ENCODE measurements at regions not wholly inside any gene's neighbourhood (a gene's known extent, or its start where the extent isn't known, plus 50 kb on each side); places are given as distances from the start of the nearest gene placed in this dataset.

DNA sequence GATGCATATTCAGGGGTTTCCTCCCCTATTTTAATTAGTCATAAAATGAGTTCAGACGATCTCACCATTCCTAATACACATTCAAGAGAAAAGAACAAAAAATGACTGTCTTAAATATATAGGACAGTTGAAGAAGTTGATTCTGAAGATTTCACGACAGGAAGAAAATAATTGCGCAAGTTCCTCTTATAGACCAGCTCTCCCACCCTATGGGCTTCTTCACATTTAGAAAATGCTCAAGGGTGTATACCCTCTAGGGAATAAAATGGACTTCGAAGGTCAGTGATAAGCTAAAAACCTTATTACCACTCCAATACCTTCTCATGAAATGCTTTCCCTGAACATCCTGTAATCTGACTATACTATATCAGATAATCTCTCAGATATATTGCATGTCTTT, 149.2 kb upstream of the TEX13C start:
- no peak overlapping the region for H3K9ac ChIP-seq (ENCODE audit: low read depth, low read length, poor library complexity, severe bottlenecking)
- H3K79me2 ChIP-seq (ENCODE audit: insufficient read depth, low read length), result no peaks in the 10 kb centered on the region
- H3K4me2 ChIP-seq (ENCODE audit: low read depth, low read length, poor library complexity, severe bottlenecking), result no peak overlapping the region
- no peaks in the 10 kb centered on the region for H3K36me3 ChIP-seq (ENCODE audit: insufficient read depth, low read length)
- H3K27me3 ChIP-seq (ENCODE audit: insufficient read depth, low read length, poor library complexity, severe bottlenecking), result no peaks in the 10 kb centered on the region
- H4K20me1 ChIP-seq (ENCODE audit: insufficient read depth, low read length, poor library complexity, severe bottlenecking), result no peaks in the 10 kb centered on the region
- no peaks in the 10 kb centered on the region for H3F3A ChIP-seq (ENCODE audit: low read depth)
- H2AFZ ChIP-seq (ENCODE audit: low read length), result no peak overlapping the region
- H3K9me3 ChIP-seq (ENCODE audit: insufficient read depth, low read depth, low read length), result no peaks in the 10 kb centered on the region
- no peaks in the 10 kb centered on the region for H3K9me2 ChIP-seq (replicated peaks; ENCODE audit: low read depth, low read length)
- TF ChIP-seq CTCF (conservative IDR thresholded peaks at IDR 0.05; ENCODE audit: low read length) (no peak), EZH2phosphoT487 (IDR thresholded peaks at IDR 0.05; ENCODE audit: borderline replicate concordance) (no peak)
- no peak overlapping the region for H3K4me3 ChIP-seq (ENCODE audit: low read length, poor library complexity, severe bottlenecking)
- H3K4me1 ChIP-seq (ENCODE audit: insufficient read depth, low read length, poor library complexity, severe bottlenecking), result no peaks in the 10 kb centered on the region

DNA sequence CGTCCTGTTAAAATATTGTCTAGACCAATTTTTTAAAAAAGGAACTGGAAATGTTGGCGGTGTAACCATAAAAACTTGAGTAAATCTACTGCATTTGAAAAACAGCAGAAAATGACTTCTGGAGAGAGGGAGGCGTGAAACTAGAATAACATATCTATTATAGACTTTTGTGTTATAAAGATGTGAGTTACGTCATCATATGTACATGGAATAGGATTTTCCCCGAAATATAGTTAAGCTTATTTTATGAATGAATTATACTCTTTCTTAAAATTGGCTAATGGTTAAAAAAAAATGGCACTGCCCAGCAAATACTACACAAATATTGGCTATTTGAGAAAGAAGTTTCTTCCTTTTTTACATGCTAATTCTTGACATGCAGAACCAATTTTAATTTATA, 147.1 kb upstream of the TEX13C start:
- Histone ChIP-seq H4K20me1 (ENCODE audit: insufficient read depth, low read length, poor library complexity, severe bottlenecking) (no peaks in the 10 kb centered on the region), H3F3A (ENCODE audit: low read depth) (no peaks in the 10 kb centered on the region), H3K36me3 (ENCODE audit: insufficient read depth, low read length) (no peaks in the 10 kb centered on the region), H3K9me2 (replicated peaks; ENCODE audit: low read depth, low read length) (no peaks in the 10 kb centered on the region), H2AFZ (ENCODE audit: low read length) (no peak overlapping the region), H3K27me3 (ENCODE audit: insufficient read depth, low read length, poor library complexity, severe bottlenecking) (no peaks in the 10 kb centered on the region), H3K79me2 (ENCODE audit: insufficient read depth, low read length) (no peaks in the 10 kb centered on the region), H3K4me2 (ENCODE audit: low read depth, low read length, poor library complexity, severe bottlenecking) (no peak overlapping the region), H3K9ac (ENCODE audit: low read depth, low read length, poor library complexity, severe bottlenecking) (no peak overlapping the region), H3K4me1 (ENCODE audit: insufficient read depth, low read length, poor library complexity, severe bottlenecking) (no peaks in the 10 kb centered on the region), H3K4me3 (ENCODE audit: low read length, poor library complexity, severe bottlenecking) (no peak overlapping the region), H3K9me3 (ENCODE audit: insufficient read depth, low read depth, low read length) (no peaks in the 10 kb centered on the region)
- TF ChIP-seq EZH2phosphoT487 (IDR thresholded peaks at IDR 0.05; ENCODE audit: borderline replicate concordance) (no peak), CTCF (conservative IDR thresholded peaks at IDR 0.05; ENCODE audit: low read length) (no peak)

DNA sequence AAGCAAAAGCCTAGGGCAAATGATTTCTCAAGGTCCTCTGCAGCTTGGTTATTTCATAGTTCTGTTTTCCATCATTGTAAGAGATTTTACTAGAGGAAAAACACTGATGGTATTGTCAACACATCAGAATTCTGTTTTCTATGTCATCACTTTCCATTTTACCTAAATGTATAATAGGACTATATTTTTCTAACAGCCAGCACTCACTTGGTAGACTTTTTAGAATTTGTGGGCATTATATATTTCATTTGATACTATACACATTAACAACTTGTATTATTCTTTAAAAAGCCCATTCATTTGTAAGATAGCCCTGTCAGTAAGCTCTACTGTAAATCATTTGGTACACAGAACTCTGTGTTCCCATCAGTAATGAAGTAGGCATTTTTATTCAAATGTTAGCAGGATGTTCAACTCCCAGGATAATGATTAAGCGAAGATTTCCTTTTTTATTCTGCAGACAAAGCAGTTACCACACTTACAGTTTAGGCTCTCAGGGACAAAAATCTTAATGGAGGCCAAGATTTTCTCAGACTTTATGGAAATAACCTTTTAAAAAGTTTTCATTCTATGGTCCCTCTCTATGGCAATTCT, 143.6 kb upstream of the TEX13C start:
- H3K9ac ChIP-seq (ENCODE audit: low read depth, low read length, poor library complexity, severe bottlenecking), result no peak overlapping the region
- TF ChIP-seq EZH2phosphoT487 (IDR thresholded peaks at IDR 0.05; ENCODE audit: borderline replicate concordance), result no peak
- TF ChIP-seq CTCF (conservative IDR thresholded peaks at IDR 0.05; ENCODE audit: low read length), result no peak
- H3K4me1 ChIP-seq (ENCODE audit: insufficient read depth, low read length, poor library complexity, severe bottlenecking), result no peaks in the 10 kb centered on the region
- H3K4me2 ChIP-seq (ENCODE audit: low read depth, low read length, poor library complexity, severe bottlenecking), result no peak overlapping the region
- H3K9me2 ChIP-seq (replicated peaks; ENCODE audit: low read depth, low read length), result no peaks in the 10 kb centered on the region
- H2AFZ ChIP-seq (ENCODE audit: low read length), result no peak overlapping the region
- no peaks in the 10 kb centered on the region for H3K36me3 ChIP-seq (ENCODE audit: insufficient read depth, low read length)
- no peaks in the 10 kb centered on the region for H4K20me1 ChIP-seq (ENCODE audit: insufficient read depth, low read length, poor library complexity, severe bottlenecking)
- no peaks in the 10 kb centered on the region for H3K79me2 ChIP-seq (ENCODE audit: insufficient read depth, low read length)
- H3K4me3 ChIP-seq (ENCODE audit: low read length, poor library complexity, severe bottlenecking), result no peak overlapping the region
- H3F3A ChIP-seq (ENCODE audit: low read depth), result no peaks in the 10 kb centered on the region
- H3K9me3 ChIP-seq (ENCODE audit: insufficient read depth, low read depth, low read length), result no peaks in the 10 kb centered on the region
- H3K27me3 ChIP-seq (ENCODE audit: insufficient read depth, low read length, poor library complexity, severe bottlenecking), result no peaks in the 10 kb centered on the region

All from Loucy (cell line).